ENCODE measurements at regions not wholly inside any gene's neighbourhood (a gene's known extent, or its start where the extent isn't known, plus 50 kb on each side); places are given as distances from the start of the nearest gene placed in this dataset.

- no peak for DNase-seq (ENCODE audit: low spot score in 2 of 2)
- Histone ChIP-seq H3K27me3 (no peaks in the 10 kb centered on the region), H3K4me1 (peaks cover 9% of the 10 kb centered on the region), H3K9me3 (no peaks in the 10 kb centered on the region), H3K36me3 (no peaks in the 10 kb centered on the region), H3K4me3 (no peak overlapping the region), H3K27ac (no peak overlapping the region)
- no peak for TF ChIP-seq CTCF (IDR thresholded peaks at IDR 0.05)
- TF ChIP-seq POLR2AphosphoS5 (IDR thresholded peaks at IDR 0.05): no peak
- no peak for TF ChIP-seq POLR2A (IDR thresholded peaks at IDR 0.05)
- TF ChIP-seq EP300 (IDR thresholded peaks at IDR 0.05): no peak
Observed at GRCh38 chr6:82032444-82032843, 215.1 kb downstream of the IBTK start.

GRCh38 chr6:82030761-82031503, 216.6 kb downstream of the IBTK start:
- no peak for DNase-seq (ENCODE audit: low spot score in 2 of 2)
- 54% methylated on average over 2 of the region's 2 CpGs for WGBS
- H3K27me3 ChIP-seq: no peaks in the 10 kb centered on the region
- H3K27ac ChIP-seq: no peak overlapping the region
- no peaks in the 10 kb centered on the region for H3K36me3 ChIP-seq
- no peak overlapping the region for H3K4me3 ChIP-seq
- TF ChIP-seq EP300 (IDR thresholded peaks at IDR 0.05) (no peak), CTCF (IDR thresholded peaks at IDR 0.05) (no peak), POLR2A (IDR thresholded peaks at IDR 0.05) (no peak), POLR2AphosphoS5 (IDR thresholded peaks at IDR 0.05) (no peak)
- H3K9me3 ChIP-seq: no peaks in the 10 kb centered on the region
- peaks cover 9% of the 10 kb centered on the region for H3K4me1 ChIP-seq

- 38% methylated on average over 2 of the region's 2 CpGs for WGBS
- Histone ChIP-seq H3K4me3 (no peak overlapping the region), H3K9me3 (no peaks in the 10 kb centered on the region), H3K27me3 (no peaks in the 10 kb centered on the region), H3K36me3 (no peaks in the 10 kb centered on the region), H3K27ac (no peak overlapping the region), H3K4me1 (peaks cover 9% of the 10 kb centered on the region)
- no peak for DNase-seq (ENCODE audit: low spot score in 2 of 2)
- no peak for TF ChIP-seq POLR2AphosphoS5 (IDR thresholded peaks at IDR 0.05)
- no peak for TF ChIP-seq CTCF (IDR thresholded peaks at IDR 0.05)
- no peak for TF ChIP-seq POLR2A (IDR thresholded peaks at IDR 0.05)
- no peak for TF ChIP-seq EP300 (IDR thresholded peaks at IDR 0.05)
Observed at GRCh38 chr6:82030301-82030700, 217.2 kb downstream of the IBTK start.

- H3K4me1 ChIP-seq: peaks cover 15% of the 10 kb centered on the region
- no peak overlapping the region for H3K4me3 ChIP-seq
- WGBS: 87% methylated on average over 1 of the region's 1 CpG
- H3K27ac ChIP-seq: no peak overlapping the region
- DNase-seq (ENCODE audit: low spot score in 2 of 2): no peak
- no peaks in the 10 kb centered on the region for H3K9me3 ChIP-seq
- no peaks in the 10 kb centered on the region for H3K27me3 ChIP-seq
- no peak for TF ChIP-seq POLR2AphosphoS5 (IDR thresholded peaks at IDR 0.05)
- TF ChIP-seq CTCF (IDR thresholded peaks at IDR 0.05): no peak
- no peaks in the 10 kb centered on the region for H3K36me3 ChIP-seq
Observed at GRCh38 chr6:82025271-82025670, 222.3 kb downstream of the IBTK start.

GRCh38 chr6:82022614-82023129, 224.9 kb downstream of the IBTK start:
- Histone ChIP-seq H3K4me1 (peaks cover 14% of the 10 kb centered on the region), H3K27ac (peak overlapping the region; percentile 70)
- DNase-seq (ENCODE audit: low spot score in 2 of 2): no peak

More at GRCh38 chr6:82022614-82023129, 224.9 kb downstream of the IBTK start:
- H3K4me3 ChIP-seq: no peak overlapping the region
- TF ChIP-seq CTCF (IDR thresholded peaks at IDR 0.05): no peak
- TF ChIP-seq EP300 (IDR thresholded peaks at IDR 0.05): no peak
- TF ChIP-seq POLR2A (IDR thresholded peaks at IDR 0.05): no peak
- no peak for TF ChIP-seq POLR2AphosphoS5 (IDR thresholded peaks at IDR 0.05)
- H3K27me3 ChIP-seq: no peaks in the 10 kb centered on the region
- H3K9me3 ChIP-seq: no peaks in the 10 kb centered on the region
- WGBS: 41% methylated on average over 2 of the region's 2 CpGs
- no peaks in the 10 kb centered on the region for H3K36me3 ChIP-seq
